ENCODE measurements at regions not wholly inside any gene's neighbourhood (a gene's known extent, or its start where the extent isn't known, plus 50 kb on each side); places are given as distances from the start of the nearest gene placed in this dataset.
"Not testable (repeated sequence)": the region's sequence is repeated elsewhere in the genome, so short reads cannot be mapped to it uniquely, and the experiment has no call there.

DNA sequence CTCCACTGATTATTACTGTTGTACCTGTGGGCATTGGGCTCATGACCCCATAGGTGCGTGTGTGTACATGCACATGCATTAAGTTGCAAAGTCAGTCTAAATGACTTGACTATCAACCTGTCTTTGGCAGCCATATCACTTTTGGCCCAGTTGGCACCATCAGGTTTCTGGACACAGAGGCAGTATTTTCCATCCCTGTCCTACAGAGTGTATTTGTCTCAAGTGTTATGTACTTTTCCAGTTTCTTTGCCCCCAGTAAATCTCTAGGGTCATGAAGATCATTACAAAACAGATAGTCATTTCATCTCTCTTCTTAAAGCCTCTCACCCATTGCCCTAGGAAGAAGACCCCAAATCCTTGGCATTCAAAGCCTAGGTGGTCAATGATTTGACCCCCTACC lies 121.4 kb downstream of the C9orf152 start:
- no peak for DNase-seq (ENCODE audit: low read depth in 1 of 2, low spot score in 1 of 2)

DNA sequence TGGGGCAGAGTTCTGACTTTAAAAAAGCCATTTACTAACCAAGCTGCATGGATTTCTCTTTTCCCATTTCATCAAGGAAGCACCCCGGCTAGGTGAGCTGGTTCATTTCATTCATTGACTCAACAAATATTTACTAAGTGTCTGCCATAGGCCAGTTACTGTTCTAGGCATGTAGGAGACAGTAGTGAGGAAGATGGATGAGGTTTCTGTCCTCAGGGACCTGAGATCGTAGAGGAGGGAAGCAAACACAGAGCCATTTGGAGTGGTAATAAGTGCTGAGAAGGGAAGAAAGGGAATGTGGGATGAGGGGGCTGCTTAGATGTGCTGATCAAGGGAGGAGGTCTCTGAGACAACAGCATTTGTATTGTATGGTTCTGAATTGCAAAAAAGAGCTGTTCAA lies 120.4 kb downstream of the C9orf152 start:
- no peak for DNase-seq (ENCODE audit: low read depth in 1 of 2, low spot score in 1 of 2)

DNA sequence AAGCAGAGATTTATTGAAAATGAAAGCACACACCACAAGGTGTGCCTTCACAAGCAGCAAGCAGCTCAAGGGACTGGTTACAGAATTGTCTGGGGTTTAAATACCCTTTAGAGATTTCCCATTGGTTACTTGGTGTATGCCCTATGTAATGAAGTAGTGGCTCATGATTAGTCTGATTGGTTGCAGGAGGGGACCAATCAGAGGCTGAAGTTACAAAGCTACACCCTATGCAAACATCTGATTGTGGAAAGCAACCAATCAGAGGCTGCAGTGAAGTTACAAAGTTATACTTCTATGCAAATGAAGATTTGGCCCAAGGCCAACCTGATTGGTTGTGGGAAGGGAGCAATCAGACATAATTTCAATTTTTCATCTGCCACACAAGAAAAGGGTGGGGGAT lies 119.9 kb downstream of the C9orf152 start:
- DNase-seq (ENCODE audit: low read depth in 1 of 2, low spot score in 1 of 2): no peak

DNA sequence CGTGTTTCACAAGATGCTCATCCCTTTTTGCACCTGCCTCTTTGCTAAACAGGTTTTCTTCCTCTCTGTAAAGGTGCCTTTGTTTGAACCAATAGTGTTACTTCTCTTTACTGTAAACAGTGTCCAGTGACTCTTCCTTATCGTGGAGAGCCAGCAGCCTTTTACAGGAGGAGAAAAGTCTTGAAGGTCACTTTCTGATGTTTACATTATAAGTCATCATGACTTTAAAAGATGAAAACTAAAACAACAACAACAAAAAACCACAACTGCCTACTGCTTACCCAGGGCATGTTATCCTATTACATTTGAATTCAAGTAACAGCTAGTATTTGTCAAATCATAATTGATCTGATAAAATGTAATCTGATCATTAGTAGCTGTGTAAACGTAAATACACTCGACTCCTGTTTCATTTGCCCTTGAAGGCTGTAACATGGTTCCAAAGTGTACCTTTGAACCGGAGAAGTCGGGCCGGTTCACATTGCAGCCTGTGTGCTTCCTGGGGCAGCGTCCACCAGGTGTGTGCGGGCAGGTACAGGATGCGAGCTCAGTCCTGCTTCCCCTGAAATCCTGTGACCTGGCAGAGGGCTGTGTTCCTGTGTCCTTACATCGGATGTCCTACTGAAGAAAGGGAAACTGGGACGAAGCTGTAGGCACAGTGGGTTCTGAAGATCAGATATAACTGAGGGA lies 118.1 kb downstream of the C9orf152 start:
- no peak for DNase-seq (ENCODE audit: low read depth in 1 of 2, low spot score in 1 of 2)

DNA sequence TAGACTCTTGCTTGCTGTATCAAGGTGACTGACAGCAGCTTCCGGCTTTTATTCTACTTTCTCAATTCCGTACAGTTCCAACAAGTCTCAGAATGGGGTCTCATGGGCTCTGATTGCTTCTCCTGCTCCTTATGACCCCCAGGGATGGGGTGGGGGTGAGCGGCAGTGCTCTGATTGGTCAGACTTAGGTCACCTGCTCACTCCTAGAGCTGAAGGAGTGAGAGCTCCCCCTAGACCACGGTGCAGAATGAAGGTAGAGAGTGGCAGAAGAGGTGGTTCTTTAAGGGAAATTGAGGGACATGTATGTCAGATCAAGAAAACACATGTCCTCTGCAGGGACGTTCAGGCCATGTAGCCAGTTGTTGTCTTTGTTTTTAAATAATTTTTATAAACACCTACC lies 115.2 kb downstream of the C9orf152 start:
- no peak for DNase-seq (ENCODE audit: low read depth in 1 of 2, low spot score in 1 of 2)

DNA sequence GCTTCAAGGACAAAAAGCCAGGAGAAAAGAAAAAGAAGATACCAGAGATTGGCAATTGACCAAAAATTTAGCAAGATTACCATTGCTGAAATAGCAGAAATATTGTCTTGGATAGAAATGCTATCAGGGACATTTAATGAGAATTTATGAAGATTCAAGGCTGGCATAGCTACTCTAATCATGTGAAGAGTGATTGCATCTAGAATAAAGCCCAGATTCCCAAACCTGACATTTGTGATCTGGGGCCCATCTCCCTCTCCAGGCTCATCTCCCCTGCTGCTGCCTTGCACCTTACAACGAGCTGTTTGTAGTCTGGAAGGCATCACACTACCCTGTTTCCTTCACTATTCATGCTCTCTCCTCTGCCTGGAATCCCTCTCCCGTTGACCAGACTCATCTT lies 114.5 kb downstream of the C9orf152 start:
- DNase-seq (ENCODE audit: low read depth in 1 of 2, low spot score in 1 of 2): no peak

DNA sequence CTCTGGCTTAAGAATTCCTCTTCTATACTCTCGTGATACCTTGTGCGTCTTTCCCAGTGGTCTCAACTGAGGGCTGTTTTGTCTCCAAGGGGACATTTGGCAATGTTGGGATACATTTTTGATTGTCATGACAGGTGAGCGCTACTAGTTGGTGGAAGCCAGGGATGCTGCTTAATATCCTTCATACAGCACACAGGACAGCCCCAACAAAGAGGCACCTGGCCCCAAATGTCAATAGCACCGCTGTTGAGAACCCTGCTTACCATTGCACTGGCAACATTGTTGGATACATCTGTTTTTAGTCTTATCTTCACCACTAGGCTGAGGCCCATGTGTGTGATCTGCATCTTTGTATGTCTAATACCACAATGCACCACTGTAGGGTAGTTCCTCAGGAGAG lies 114.1 kb downstream of the C9orf152 start:
- DNase-seq (ENCODE audit: low read depth in 1 of 2, low spot score in 1 of 2): no peak

DNA sequence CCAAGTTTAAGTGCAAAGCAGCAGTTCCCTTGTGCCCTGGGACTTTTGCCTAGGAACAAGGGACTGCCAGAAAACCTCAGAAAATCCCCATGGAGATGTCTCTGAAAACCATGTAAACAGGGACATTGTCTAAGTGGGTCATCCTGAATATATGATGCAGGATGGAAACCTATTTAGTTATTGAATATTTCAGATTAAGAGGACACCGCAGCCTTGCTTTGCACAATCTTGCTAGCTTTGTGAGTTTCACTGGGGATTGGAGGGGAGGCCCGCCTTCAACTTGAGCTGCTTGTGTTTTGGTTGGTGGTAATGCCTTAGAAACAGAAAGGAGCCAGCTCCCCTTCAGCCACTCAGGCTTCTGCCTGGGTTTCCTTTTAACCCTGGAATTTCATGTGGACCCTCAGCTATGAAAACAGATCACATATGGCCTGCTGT lies 112.8 kb downstream of the C9orf152 start:
- DNase-seq (ENCODE audit: low read depth in 1 of 2, low spot score in 1 of 2): no peak

DNA sequence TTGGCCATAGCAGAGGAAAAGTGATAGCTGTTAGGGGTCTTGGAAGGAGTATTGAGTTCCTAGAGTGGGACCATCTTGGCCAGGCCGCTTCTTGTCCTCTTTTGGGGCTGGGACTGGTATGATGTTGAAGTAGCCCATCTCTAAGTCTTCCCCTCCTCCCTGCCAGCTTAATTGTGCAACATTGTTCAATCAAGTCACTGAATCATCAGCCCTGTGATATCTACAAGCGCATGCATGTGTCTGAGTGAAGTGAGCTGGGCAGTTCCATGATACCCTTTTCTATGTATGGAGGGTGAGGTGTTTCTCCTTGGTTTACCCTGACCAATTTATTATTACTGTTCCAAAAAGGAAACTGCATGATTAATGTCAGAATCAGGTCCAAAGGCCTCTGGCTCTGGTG lies 112.2 kb downstream of the C9orf152 start:
- no peak for DNase-seq (ENCODE audit: low read depth in 1 of 2, low spot score in 1 of 2)

DNA sequence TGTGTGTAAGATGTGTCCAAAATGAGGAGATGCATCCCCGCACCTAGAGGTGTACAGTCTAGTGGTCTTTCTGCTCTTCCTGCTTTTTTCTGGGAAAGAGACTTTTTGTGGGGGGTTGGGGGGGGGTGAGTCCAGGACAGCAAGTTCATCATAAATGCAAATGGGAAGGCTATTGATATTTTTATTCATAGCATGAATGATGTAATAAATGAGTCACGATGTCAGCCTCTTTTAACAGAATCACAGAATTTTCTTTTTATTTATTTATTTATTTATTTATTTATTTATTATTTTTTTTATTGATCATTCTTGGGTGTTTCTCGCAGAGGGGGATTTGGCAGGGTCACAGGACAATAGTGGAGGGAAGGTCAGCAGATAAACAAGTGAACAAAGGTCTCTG lies 111.3 kb downstream of the C9orf152 start:
- DNase-seq (ENCODE audit: low read depth in 1 of 2, low spot score in 1 of 2): not testable (repeated sequence)

DNA sequence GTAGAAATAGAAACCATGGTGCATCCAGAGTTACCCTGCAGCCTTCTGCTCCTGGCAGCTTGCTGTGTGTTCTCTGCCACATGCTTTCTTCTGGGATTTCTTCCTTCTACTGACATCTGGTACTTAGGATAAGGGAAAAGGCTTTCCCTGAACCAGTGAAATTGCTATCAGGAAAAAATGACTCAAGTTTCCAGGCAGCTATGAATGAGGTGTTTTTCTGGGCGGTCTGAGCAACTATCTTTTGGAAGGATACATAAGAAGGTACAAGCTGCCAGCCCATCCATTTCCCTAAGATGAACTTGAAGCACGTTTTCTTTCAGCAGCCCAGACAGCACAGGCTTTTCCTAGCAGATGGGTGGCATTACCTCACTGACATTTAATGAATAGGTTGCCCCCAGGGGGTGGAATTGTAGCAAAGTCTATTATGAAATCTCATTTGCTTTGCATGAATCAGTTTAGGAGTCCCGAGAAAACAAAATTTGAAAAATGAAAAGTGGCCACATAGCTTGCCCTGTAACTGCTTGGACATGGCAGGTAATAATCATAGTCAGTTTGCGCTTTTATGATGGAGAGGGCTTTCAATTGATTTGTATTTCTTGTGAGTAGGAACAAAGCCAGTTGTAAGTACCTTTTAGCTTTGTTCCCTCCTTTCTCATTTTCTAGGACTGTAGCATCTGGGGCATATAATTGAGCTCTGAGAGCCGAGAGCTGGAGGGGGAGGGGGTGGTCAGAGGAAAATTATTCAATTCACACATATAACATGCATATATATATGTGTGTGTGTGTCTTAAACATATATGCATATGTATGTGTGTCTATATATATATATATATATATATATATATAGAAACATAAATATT lies 108.5 kb downstream of the C9orf152 start:
- DNase-seq (ENCODE audit: low read depth in 1 of 2, low spot score in 1 of 2): no peak

DNA sequence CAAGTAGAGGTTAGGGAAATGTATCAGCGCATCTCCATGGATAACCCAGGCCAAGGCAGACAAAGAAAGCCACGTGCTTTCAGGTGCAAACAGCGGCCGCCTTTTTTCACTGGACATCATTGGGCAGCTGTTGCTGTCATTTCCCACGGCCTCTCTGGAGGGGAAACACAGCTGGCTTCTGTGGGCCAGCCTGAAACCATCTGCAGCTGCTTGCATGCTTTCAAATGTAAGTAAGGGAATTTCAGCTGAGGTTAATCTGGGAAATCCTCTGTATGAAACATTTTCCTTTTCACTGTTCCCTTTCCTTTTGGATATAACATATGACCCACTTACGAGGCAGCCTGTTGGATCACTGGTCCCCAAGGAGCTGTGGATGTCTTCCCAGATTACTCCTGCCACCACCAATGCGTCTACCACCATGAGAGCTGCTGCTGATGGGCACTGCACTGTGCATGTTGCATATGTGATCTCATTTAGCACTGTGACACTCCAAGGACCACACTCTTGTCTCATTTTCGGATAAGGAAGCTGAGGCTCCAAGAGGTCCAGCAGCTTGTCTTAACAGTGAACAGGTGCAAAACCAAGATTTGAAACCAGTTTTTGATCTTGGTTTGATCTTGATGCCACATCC lies 106.3 kb downstream of the C9orf152 start:
- DNase-seq (ENCODE audit: low read depth in 1 of 2, low spot score in 1 of 2): no peak

DNA sequence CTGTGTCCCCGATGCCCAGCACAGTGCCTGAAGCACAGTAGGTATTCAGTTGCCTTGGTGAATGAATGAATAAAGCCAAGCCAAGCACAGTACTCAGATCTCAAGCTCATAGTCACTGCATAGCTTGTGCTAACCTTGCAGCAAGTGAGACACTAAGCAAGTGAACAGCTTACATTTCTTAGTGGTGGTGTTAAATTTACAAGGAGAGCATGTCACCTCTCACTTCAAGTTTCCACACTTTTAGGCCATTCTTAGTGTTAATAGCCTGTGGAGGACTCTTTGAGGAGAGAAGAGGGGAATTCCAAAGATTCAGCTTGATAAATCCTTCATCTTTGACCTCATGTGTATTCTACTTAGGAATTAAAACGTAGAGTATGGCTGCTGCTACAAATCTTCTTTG lies 104.7 kb downstream of the C9orf152 start:
- no peak for DNase-seq (ENCODE audit: low read depth in 1 of 2, low spot score in 1 of 2)

DNA sequence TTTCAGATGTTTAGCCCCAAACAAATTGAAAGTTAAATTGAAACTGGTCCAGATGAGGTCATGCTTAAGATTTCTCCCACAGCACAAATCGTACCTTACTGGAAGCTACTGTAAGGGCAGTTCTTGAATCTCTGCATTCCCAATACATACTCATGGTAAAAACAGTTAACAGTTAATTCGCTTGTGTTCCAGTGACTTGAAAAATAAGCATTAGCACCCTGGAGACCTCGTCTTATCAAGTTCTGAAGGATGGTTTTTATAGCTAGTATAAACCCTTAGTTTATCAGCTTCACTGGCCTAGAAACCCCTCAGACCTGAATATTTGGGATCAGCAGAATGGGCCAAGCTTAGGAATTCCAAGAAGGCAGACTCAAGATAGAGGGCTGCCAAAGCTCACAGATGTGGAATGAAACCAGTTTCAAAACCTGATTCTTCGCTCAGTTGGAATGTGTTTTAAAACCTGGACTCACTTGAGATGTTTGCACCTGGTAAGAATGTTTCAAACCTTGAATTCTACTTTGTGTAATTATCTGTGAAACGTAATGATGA lies 103.6 kb downstream of the C9orf152 start:
- no peak for DNase-seq (ENCODE audit: low read depth in 1 of 2, low spot score in 1 of 2)

DNA sequence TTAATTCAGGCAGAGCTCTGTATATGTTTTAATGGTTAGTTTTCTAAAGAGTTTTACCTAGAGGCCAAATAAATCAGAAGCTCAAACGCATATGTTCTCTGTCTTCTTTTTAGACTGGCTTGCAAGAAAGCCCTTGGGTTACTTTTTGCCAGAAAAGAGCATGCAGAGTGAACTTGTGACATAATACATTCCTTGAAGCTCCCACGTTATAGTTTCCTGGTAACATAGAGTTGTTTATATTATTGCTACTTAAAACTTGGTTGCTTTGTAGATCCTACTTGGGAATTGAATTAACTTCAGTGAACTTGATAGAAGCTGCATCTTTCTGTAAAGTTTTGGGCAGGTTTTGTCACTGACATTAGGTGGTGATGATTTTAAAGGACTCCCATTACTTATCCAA lies 102.9 kb downstream of the C9orf152 start:
- DNase-seq (ENCODE audit: low read depth in 1 of 2, low spot score in 1 of 2): no peak

DNA sequence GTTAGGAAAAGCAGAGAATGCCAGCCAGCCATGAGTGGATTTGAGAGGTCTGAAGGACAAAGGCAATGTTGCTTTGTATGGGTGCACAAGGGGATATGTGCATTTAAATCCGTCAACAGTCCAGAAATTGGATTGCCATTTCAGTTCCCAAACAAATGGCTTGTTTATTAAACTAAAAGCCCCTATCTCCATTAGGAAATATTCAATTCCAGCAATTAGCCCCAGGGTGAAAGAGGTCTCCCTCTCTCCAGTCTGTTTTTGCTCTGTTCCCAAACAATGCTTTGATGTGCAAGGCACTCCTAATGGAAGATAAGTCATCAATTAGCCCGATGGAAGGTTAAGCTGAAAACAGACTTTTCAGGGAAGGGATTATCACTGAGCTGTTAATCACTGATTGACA lies 101.3 kb downstream of the C9orf152 start:
- no peak for DNase-seq (ENCODE audit: low read depth in 1 of 2, low spot score in 1 of 2)

DNA sequence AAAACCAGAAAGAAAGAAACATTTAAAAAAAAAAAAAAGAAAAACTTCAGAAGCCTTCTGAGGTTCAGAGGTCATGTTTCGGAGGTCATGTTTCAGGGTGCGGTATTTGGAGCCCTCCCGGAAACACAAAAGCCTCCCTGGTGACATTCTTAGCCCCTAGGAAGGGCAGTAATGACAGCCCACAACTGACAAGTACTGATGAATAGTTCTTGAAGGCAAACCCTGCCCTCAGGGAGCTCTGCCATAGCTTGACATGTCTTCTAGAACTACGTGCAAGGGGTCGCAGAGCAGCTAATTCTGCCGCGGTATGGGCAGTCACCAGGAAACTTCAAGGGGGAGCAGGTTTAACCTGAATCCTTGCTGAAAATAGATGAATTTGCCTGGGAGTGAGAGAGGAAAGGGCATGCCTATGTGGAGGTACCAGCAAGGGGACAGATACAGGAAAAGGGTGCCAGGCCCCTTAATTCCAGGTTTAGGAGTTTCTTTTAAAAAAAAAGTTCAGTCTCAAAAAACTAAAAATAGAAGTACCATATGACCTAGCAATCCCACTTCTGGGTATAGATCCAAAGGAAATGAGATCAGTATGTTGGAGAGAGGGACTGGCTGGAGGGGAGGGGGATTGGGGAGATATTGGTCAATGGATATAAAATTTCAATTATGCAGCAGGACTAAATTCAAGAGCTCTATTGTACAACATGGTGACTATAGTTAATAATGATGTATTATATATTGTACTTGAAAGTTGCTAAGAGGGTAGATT lies 98.4 kb downstream of the C9orf152 start:
- no peak for DNase-seq (ENCODE audit: low read depth in 1 of 2, low spot score in 1 of 2)

DNA sequence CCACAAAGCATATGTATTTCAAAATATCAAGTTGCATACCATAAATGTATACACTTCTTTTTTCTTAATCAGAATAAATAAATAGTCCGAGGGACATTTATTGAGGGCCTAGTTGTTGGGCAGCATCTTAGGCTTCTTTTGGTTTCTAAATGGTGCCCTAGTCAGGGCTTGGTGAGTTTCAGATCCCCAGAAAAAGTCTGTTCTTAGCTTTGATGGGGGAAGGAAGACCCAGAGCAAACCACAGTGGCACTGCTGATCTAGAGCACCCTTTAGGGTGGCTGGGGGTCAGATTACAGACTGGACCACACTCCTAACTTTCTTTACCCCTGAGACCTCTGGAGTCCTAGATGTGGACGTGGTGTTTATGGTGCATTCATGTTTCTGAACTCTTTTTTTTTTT lies 97.8 kb downstream of the C9orf152 start:
- DNase-seq (ENCODE audit: low read depth in 1 of 2, low spot score in 1 of 2): no peak

DNA sequence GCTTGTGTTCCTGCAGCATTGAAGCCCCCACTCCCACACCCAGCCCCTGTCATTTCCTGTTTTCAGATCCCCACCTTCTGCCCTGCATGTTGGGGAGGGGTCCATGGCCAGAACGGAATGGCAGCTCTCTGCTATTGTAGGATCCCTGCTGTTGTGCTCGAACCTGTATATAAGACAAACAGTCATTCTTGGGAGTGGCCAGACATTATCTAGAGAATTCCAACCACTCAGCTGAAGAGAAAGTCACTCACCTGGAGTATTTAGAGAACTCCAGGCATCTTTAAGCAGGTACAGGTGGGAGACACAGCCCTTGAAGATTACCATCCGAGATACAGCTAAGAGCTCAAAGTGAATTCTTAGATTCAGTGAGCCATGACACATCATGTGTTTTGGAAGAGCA lies 96.1 kb downstream of the C9orf152 start:
- DNase-seq (ENCODE audit: low read depth in 1 of 2, low spot score in 1 of 2): no peak

DNA sequence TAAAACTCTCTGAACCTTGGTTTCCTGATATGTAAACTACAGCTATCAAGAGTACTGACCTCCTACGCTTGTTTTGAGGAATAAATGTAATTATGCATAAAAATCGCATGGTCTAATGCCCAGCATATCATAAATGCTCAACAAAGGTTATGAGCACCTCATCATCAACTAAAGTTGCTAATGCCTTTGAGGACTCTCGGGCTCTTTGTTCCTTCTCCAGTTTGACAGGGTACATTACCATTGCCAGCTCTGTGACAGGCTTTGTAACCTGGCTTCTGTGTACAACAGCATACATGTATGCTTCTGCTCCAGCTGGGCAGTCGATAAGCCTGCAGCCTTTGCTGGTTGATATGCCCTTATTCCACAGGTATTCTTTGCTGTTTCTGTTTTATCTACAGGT lies 95.2 kb downstream of the C9orf152 start:
- no peak for DNase-seq (ENCODE audit: low read depth in 1 of 2, low spot score in 1 of 2)

Measured in activated CD4-positive, alpha-beta T cell treated with anti-CD3 and anti-CD28 coated beads, Interleukin-2, amount 50 U/mL, for 24 hours (primary cell).